ENCODE measurements at regions not wholly inside any gene's neighbourhood (a gene's known extent, or its start where the extent isn't known, plus 50 kb on each side); places are given as distances from the start of the nearest gene placed in this dataset.
"Not testable (repeated sequence)": the region's sequence is repeated elsewhere in the genome, so short reads cannot be mapped to it uniquely, and the experiment has no call there.

- DNase-seq: no peak
These were observed 691.6 kb upstream of the IMPG1 start for GRCh38 chr6:76764057-76764456.

- DNase-seq: no peak
These were observed 680.4 kb upstream of the IMPG1 start for GRCh38 chr6:76752841-76753240.

- not testable (repeated sequence) for DNase-seq
These were observed 672.9 kb upstream of the IMPG1 start for GRCh38 chr6:76745388-76745787.

DNA sequence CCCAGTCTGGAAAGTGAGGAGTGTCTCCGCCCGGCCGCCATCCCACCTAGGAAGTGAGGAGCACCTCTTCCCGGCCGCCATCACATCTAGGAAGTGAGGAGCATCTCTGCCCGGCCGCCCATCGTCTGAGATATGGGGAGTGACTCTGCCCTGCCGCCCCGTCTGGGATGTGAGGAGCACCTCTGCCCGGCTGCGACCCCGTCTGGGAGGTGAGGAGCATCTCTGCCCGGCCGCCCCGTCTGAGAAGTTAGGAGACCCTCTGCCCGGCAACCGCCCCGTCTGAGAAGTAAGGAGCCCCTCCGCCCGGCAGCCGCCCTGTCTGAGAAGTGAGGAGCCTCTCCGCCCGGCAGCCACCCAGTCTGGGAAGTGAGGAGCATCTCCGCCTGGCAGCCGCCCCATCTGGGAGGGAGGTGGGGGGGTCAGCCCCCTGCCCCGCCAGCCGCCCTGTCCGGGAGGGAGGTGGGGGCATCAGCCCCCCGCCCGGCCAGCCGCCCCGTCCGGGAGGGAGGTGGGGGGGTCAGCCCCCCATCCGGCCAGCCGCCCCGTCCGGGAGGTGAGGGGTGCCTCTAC, 671.8 kb upstream of the IMPG1 start:
- not testable (repeated sequence) for DNase-seq

GRCh38 chr6:76742919-76743318, 670.5 kb upstream of the IMPG1 start:
- no peak for DNase-seq

DNA sequence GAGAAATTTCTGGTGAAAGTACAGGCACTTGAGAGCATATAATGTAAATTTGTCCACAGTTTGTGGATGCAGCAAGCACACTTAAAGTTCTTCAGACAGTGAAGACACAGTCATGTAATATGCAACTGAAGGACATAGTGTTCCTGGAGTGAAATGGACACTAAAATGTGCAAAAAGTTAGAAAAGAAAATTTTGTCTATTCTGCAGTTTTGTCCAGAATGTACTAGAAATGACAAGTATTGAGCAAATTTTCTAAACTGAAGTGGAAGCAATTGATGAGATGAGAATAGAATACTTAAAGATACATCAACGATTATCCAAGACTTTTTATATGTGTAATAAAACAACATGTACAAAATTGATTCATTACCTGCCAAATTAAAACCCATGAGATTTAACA, 647.0 kb upstream of the IMPG1 start:
- DNase-seq: no peak

DNA sequence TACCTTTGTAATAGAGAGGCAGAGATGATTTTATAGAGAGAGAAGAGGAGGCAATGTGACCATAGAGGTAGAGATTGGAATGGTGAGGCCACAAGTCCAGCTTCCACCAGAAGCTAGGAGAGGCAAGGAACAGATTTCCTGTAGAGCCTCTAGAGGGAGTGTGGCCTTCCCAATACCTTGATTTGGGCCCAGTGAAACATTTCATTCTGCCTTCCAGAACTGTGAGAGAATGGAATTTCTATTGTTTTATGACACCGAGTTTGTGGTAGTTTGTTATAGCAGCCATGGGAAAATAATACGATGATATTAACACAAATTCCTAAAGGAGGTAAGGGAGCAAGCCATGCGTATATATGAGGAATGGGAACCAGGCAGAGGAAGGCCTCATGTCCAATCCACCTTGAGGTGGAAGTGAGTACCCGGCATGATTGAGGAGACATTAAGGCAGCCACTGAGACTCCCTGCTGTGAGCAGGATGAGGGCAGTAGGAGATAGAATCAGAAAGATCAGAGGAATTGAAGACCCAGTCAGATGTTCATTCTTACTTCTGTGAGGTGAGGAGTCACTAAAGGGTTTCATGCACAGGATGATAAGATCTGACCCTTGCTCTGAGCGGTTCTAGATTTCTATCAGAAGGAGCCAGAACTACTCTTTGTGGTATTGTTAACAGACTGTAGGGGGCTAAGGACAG, 636.3 kb upstream of the IMPG1 start:
- no peak for DNase-seq

DNA sequence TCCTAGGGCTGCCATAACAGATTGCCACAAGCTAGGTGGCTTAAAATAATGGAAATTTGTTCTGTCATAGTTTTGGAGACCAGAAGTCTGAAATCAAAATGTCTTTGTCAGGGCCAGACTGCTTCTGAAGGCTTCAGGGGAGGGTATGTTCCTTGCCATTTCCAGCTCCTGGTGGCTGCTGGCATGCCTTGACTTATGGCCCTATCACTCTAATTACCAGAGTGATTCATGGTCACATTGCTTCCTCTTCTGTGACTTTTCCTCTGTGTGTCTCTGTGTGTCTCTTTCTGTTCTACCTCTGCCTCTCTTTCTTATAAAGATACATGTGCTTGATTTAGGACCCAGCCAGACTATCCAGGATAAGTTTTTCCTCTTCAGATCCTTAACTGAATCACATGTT, 635.2 kb upstream of the IMPG1 start:
- no peak for DNase-seq

GRCh38 chr6:76706631-76707030, 634.2 kb upstream of the IMPG1 start:
- no peak for DNase-seq

DNA sequence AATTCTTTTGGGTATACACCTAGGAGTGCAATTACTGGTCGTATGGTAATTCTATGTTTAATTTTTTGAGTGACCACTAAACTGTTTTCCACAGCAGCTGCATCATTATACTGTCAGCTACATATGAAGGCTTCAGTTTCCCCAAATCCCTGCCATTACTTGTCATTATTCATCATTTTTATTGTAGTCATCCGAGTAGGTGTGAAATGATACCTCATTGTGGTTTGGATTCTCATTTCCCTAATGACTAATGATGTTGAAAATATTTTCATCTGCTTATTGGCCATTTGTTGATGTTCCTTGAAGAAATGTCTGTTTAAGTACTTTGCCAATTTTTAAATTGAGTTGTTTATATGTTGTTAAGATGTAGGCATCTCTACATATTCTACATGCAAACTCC, 633.6 kb upstream of the IMPG1 start:
- DNase-seq: no peak

- DNase-seq: no peak
These were observed 631.3 kb upstream of the IMPG1 start for GRCh38 chr6:76703786-76704185.

GRCh38 chr6:76703285-76703684, 630.8 kb upstream of the IMPG1 start:
- no peak for DNase-seq

DNA sequence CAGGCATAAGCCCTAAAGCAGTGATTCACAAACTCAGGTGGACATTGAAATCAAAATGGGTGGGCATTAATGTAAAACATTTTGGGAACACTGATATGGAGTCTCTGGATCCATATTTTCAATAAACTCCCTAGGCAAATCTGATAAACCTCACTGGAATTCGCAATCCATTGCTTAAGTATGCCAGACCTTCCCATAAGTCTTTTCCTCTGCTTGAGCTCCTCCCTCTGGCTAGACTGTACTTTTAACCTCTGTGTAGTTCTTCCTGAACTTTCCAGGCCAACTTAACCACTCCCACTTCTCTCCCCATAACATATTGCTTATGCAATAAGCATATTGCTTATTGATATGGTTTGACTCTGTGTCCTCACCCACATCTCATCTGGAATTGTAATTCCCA, 629.7 kb upstream of the IMPG1 start:
- no peak for DNase-seq

- no peak for DNase-seq
These were observed 629.1 kb upstream of the IMPG1 start for GRCh38 chr6:76701610-76702009.

DNA sequence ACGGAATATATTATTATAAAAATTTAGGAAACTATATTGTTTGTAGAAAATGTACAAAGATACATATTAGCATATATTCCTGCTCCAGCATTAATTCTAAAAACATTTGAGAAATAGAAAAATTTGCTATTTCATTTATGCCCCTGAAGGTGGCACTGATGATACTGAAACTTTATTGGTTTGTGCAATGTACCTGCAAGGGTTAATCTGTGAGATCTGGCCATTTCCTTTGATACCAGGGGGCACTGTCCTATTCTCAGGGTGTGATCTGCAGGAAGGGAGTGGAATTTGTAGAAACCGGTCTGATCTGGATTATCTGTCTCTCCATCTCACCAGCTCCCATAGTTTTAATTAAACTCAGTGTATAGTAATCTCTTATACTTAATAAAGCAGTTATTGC, 625.1 kb upstream of the IMPG1 start:
- DNase-seq: peak; percentile 14

GRCh38 chr6:76694795-76695194, 622.3 kb upstream of the IMPG1 start:
- DNase-seq: no peak

DNA sequence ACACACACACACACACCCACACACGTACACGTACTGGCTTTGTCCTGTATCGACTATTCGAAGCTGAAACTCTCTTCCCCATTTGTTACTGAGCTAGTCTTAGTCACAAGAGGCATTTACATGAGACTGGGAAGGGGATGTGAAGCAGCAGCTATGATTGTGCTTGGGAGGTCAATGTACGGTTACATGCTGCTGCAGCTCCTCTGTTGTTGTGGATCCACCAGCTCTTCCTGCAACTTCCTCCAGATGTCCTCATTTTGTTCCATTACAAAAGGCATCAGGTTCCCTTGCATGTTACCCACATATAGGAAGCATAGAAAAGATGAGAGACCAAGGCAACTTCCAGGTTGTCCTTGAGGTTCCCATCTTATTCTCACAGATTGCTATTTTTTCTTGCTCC, 612.4 kb upstream of the IMPG1 start:
- no peak for DNase-seq

DNA sequence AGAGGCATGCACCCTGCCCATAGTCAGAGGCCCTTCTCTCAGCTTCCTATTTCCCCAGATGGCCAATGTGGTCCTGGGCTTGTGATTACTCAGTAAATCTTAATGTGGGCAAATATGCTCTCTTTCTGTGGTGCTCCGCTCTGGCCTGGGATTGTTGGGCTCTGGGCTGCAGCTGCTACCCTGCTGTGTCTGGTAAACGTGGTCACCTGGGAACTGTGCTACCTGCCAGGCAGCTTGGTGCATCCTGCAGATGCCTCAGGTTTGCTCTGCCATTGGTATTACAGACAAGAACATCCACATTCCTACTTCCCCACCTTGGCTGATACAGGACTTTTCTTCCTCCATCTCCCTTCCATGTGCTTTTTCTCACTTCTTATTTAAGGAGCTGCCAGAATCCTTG, 611.5 kb upstream of the IMPG1 start:
- no peak for DNase-seq

GRCh38 chr6:76682842-76683241, 610.4 kb upstream of the IMPG1 start:
- DNase-seq: no peak

DNA sequence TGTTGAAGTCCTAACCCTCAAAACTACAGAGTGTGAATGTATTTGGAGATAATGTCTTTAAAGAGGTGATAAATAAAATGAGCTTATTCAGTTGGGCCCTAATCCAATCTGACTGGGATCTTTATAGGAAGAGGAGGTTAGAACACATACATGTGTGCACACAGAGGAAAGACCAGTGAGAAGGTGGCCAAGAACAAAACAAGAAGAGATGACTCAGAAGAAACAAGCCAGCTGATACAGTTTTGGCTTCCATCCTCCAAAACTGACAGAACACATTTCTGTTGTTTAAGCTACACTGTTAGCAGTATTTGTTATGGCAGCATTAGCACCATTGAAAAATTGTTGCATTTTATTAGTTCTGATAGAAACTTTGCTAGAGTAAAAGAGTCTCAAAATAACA, 609.3 kb upstream of the IMPG1 start:
- DNase-seq: no peak

GRCh38 chr6:76677017-76677416, 604.6 kb upstream of the IMPG1 start:
- no peak for DNase-seq

GRCh38 chr6:76671751-76672150, 599.3 kb upstream of the IMPG1 start:
- DNase-seq: no peak

DNA sequence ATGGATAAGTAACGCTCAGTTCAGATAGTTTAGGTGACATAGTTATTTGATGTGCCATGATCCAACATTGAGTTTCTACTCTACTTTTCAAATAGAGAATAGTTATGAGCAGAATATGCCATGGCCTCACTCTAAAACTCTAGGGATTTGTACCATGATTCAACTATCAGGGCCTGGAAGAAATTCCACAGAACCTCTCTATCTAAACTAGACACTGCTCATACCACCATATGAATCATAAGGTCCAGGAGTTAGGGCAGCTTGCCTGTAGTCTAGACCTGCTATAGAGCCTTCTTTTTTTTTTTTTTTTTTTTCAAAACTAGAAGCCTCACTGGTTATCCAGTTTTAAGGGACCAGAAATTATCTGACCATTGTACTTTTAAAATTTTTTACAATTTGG, 571.8 kb upstream of the IMPG1 start:
- DNase-seq: no peak

DNA sequence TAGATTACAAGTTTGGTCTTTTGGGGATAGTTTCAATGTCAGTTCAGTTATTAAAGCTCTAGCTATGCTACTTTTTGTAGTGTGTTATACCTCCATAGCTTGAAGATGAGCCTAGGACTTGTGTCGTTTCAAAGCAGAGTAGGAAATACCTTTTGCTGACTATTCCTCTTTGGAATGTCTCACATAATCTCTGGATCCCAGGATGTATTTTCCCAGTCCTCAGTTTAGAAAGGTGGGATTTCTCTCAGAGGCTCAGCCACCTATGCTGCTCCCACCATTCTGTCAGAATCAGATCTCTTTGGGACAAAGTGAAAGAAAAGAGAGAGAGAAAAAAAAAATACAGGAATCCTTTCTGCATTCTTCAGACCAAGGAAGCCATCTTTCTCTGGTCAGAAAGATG, 567.5 kb upstream of the IMPG1 start:
- no peak for DNase-seq

GRCh38 chr6:76634695-76635094, 562.2 kb upstream of the IMPG1 start:
- no peak for DNase-seq

Data from NCI-H748 treated with DMSO at 0.1 percent for 48 hours (cell line).